ENCODE measurements at regions not wholly inside any gene's neighbourhood (a gene's known extent, or its start where the extent isn't known, plus 50 kb on each side); places are given as distances from the start of the nearest gene placed in this dataset.
A peak's percentile ranks its signal among the peaks of the same experiment; 100 is the strongest.

GRCh38 chr2:56008661-56009431 is 85.3 kb upstream of the EFEMP1 start:
- H3K4me3 ChIP-seq (replicated peaks in 1 of 2; ENCODE audit: low read depth in 2 of 2, low read length in 2 of 2), result no peak overlapping the region
- TF ChIP-seq, protein P1, sequence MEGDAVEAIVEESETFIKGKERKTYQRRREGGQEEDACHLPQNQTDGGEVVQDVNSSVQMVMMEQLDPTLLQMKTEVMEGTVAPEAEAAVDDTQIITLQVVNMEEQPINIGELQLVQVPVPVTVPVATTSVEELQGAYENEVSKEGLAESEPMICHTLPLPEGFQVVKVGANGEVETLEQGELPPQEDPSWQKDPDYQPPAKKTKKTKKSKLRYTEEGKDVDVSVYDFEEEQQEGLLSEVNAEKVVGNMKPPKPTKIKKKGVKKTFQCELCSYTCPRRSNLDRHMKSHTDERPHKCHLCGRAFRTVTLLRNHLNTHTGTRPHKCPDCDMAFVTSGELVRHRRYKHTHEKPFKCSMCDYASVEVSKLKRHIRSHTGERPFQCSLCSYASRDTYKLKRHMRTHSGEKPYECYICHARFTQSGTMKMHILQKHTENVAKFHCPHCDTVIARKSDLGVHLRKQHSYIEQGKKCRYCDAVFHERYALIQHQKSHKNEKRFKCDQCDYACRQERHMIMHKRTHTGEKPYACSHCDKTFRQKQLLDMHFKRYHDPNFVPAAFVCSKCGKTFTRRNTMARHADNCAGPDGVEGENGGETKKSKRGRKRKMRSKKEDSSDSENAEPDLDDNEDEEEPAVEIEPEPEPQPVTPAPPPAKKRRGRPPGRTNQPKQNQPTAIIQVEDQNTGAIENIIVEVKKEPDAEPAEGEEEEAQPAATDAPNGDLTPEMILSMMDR (IDR thresholded peaks at IDR 0.05; ENCODE audit: low read depth, low read length), result no peak
- DNase-seq (ENCODE audit: low read depth in 2 of 2), result peak; percentile 95 to 97

DNA sequence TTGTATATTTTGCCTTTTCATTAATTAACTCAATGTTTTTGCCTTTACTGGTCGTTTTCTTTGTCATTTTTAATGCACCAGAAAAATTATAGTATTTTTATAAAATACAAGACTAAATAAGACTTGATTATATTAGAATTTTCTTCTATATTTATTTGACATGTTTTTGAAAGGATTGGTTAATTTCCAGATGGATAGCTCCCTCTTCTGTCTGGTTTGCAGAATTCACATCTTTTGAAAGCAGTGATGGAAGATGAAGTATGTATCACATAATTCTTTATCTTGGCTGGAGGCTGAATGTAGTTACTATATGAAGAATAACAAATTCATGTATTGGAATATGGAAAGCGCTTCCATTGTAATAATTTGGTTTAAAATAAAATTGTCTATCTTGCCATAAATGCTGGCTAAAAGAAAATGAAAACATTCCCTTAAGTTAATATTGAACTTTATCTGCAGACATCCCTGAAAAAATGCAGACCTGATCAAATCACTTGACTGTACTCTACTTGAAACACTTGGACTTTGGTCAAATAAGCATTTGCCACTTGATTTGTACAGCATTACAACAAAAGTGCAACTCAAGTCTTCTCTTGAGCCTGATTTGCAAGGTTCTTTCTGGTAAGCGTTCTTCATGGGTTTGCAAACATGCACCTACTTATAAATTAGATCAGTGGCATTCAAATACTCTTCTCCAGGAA is 86.3 kb upstream of the EFEMP1 start:
- no peak overlapping the region for H3K4me3 ChIP-seq (replicated peaks in 1 of 2; ENCODE audit: low read depth in 2 of 2, low read length in 2 of 2)
- DNase-seq (ENCODE audit: low read depth in 2 of 2), result peak; percentile 81 to 82
- TF ChIP-seq, protein P1 (IDR thresholded peaks at IDR 0.05; ENCODE audit: low read depth, low read length), result peak; percentile 61

DNA sequence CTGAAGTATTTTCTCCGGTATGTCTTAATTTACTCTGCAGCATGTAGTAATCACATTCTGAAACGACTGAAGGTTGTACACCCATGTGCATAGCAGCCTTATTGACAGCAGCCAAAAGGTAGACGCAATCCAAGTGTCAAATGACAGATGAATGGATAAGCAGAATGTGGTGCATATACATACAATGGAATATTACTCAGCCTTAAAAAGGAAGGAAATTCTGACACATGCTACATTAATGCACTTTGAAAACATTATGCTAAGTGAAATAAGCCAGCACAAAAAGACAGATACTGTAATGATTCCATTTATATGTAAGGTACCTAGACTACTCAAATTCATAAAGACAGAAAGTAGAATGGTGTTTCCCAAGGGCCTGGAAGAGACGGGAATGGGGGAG is 88.0 kb upstream of the EFEMP1 start:
- no peak overlapping the region for H3K4me3 ChIP-seq (replicated peaks in 1 of 2; ENCODE audit: low read depth in 2 of 2, low read length in 2 of 2)
- TF ChIP-seq, protein P1 (IDR thresholded peaks at IDR 0.05; ENCODE audit: low read depth, low read length), result no peak
- peak in 1 of 2 donors; percentile 35 for DNase-seq (ENCODE audit: low read depth in 2 of 2)

- TF ChIP-seq, protein P1 (IDR thresholded peaks at IDR 0.05; ENCODE audit: low read depth, low read length), result no peak
- no peak for DNase-seq (ENCODE audit: low read depth in 2 of 2)
- no peak overlapping the region for H3K4me3 ChIP-seq (replicated peaks in 1 of 2; ENCODE audit: low read depth in 2 of 2, low read length in 2 of 2)
These were observed 88.7 kb upstream of the EFEMP1 start for GRCh38 chr2:56012221-56012765.

- no peak for DNase-seq (ENCODE audit: low read depth in 2 of 2)
- TF ChIP-seq, protein P1 (IDR thresholded peaks at IDR 0.05; ENCODE audit: low read depth, low read length), result no peak
- no peak overlapping the region for H3K4me3 ChIP-seq (replicated peaks in 1 of 2; ENCODE audit: low read depth in 2 of 2, low read length in 2 of 2)
These were observed 89.9 kb upstream of the EFEMP1 start for GRCh38 chr2:56013475-56013874.

- TF ChIP-seq, protein P1 (IDR thresholded peaks at IDR 0.05; ENCODE audit: low read depth, low read length), result no peak
- peak in 1 of 2 donors; percentile 45 for DNase-seq (ENCODE audit: low read depth in 2 of 2)
- no peak overlapping the region for H3K4me3 ChIP-seq (replicated peaks in 1 of 2; ENCODE audit: low read depth in 2 of 2, low read length in 2 of 2)
These were observed 90.6 kb upstream of the EFEMP1 start for GRCh38 chr2:56014046-56014730.
